Caco-2 (cell line): ENCODE measurements at regions not wholly inside any gene's neighbourhood (a gene's known extent, or its start where the extent isn't known, plus 50 kb on each side); places are given as distances from the start of the nearest gene placed in this dataset.

Experiments used
- BruUV-seq: library from RNA; stranded (reverse); fragments of 400-500 nt; replicated peaks from 2 replicates; lab custom pipeline; 2021; lab: Mats Ljungman, UMichigan
- CTCF ChIA-PET: fragments of 300-600 bp; sonication (Branson Sonifier 250); formaldehyde crosslinking; loops from one replicate; lab custom pipeline; 2022; ENCODE audit warnings: antibody characterized with exemption; lab: Charles Lee
- POLR2A ChIA-PET: fragments of 300-600 bp; sonication (Branson Sonifier 250); formaldehyde crosslinking; loops from one replicate; lab custom pipeline; 2022; ENCODE audit warnings: antibody characterized with exemption; lab: Charles Lee
- DNase-seq, 2 experiments: peaks; one replicate each; pipeline versions ENCODE4 v3.0.0 to v3.0.0-alpha.2; 2020 to 2022
- H3K27me3 ChIP-seq: replicated peaks from 2 replicates; pipeline ENCODE4 v1.6.0; 2011; ENCODE audit warnings: low read length; ENCODE audit not compliant: control insufficient read depth, insufficient read depth
- H3K36me3 ChIP-seq: 2 replicates; pipeline ENCODE4 v1.5.1; 2011; ENCODE audit warnings: low read length; ENCODE audit not compliant: control insufficient read depth, insufficient read depth
- H3K4me1 ChIP-seq: fragments of 250-450 bp; sonication (Bioruptor Pico); 2 replicates; pipeline ENCODE4 v1.5.1; 2020; ENCODE audit warnings: mild to moderate bottlenecking
- H3K4me3 ChIP-seq: 2 replicates; pipeline ENCODE4 v1.5.1; 2011; ENCODE audit warnings: low read depth, mild to moderate bottlenecking, control low read depth, low read length
- H3K9me3 ChIP-seq: fragments of 250-450 bp; sonication (Bioruptor Pico); 2 replicates; pipeline ENCODE4 v1.5.1; 2020; ENCODE audit warnings: mild to moderate bottlenecking, moderate library complexity
- H3K27ac Mint-ChIP-seq: one replicate; pipeline ENCODE4 v1.8.0; 2022; ENCODE audit warnings: mixed read lengths; ENCODE audit not compliant: unreplicated experiment
- H3K27me3 Mint-ChIP-seq: one replicate; pipeline ENCODE4 v1.8.0; 2022; ENCODE audit warnings: mixed read lengths; ENCODE audit not compliant: insufficient read depth, unreplicated experiment
- H3K36me3 Mint-ChIP-seq: one replicate; pipeline ENCODE4 v1.8.0; 2022; ENCODE audit warnings: mild to moderate bottlenecking, mixed read lengths; ENCODE audit not compliant: insufficient read depth, unreplicated experiment
- H3K4me1 Mint-ChIP-seq: one replicate; pipeline ENCODE4 v1.8.0; 2022; ENCODE audit warnings: low read depth, mixed read lengths; ENCODE audit not compliant: unreplicated experiment
- H3K4me3 Mint-ChIP-seq: one replicate; pipeline ENCODE4 v1.8.0; 2022; ENCODE audit warnings: mild to moderate bottlenecking, moderate library complexity, mixed read lengths; ENCODE audit not compliant: unreplicated experiment
- H3K9me3 Mint-ChIP-seq: one replicate; pipeline ENCODE4 v1.8.0; 2022; ENCODE audit warnings: mixed read lengths; ENCODE audit not compliant: unreplicated experiment
- intact Hi-C: fragments of 100-400 bp; cut with micrococcal nuclease; formaldehyde crosslinking; loops from one replicate; pipeline ENCODE4 v1.10.0; 2022; ENCODE audit not compliant: unreplicated experiment
- TF ChIP-seq, protein P1 (sequence below), 2 experiments: fragments of 200-600 bp in 1 of 2; IDR thresholded peaks; 1 replicate in 1 of 2; 2 replicates in 1 of 2; pipeline versions ENCODE4 v1.5.1 to v1.8.0; 2011 to 2022; ENCODE audit warnings: antibody characterized with exemption in 1 of 2, control low read depth in 1 of 2, inconsistent platforms in 1 of 2, low read depth in 1 of 2, low read length in 1 of 2, mild to moderate bottlenecking in 1 of 2, moderate library complexity in 1 of 2; ENCODE audit not compliant: insufficient read depth in 1 of 2, severe bottlenecking in 1 of 2, unreplicated experiment in 1 of 2

- Mint-ChIP-seq H3K9me3 (peaks cover 33% of the 10 kb centered on the region), H3K27ac (no peak overlapping the region), H3K4me3 (no peak overlapping the region), H3K36me3 (peaks cover 5% of the 10 kb centered on the region), H3K4me1 (peaks cover 19% of the 10 kb centered on the region), H3K27me3 (no peaks in the 10 kb centered on the region)
- Histone ChIP-seq H3K9me3 (0 out of 2 replicates have a peak, but pooled peaks cover 9% of the 10 kb centered on the region), H3K27me3 (no peaks in the 10 kb centered on the region), H3K36me3 (no peaks in the 10 kb centered on the region), H3K4me1 (peaks cover 18% of the 10 kb centered on the region), H3K4me3 (no peak overlapping the region)
- ChIA-PET POLR2A (no interaction called here), CTCF (no interaction called here)
- TF ChIP-seq, protein P1, sequence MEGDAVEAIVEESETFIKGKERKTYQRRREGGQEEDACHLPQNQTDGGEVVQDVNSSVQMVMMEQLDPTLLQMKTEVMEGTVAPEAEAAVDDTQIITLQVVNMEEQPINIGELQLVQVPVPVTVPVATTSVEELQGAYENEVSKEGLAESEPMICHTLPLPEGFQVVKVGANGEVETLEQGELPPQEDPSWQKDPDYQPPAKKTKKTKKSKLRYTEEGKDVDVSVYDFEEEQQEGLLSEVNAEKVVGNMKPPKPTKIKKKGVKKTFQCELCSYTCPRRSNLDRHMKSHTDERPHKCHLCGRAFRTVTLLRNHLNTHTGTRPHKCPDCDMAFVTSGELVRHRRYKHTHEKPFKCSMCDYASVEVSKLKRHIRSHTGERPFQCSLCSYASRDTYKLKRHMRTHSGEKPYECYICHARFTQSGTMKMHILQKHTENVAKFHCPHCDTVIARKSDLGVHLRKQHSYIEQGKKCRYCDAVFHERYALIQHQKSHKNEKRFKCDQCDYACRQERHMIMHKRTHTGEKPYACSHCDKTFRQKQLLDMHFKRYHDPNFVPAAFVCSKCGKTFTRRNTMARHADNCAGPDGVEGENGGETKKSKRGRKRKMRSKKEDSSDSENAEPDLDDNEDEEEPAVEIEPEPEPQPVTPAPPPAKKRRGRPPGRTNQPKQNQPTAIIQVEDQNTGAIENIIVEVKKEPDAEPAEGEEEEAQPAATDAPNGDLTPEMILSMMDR (IDR thresholded peaks at IDR 0.05; ENCODE audit: insufficient read depth in 1 of 2, low read depth in 1 of 2, low read length in 1 of 2, severe bottlenecking in 1 of 2, unreplicated experiment in 1 of 2), result no peak
- no TSS peak for BruUV-seq
- DNase-seq, result no peak
- intact Hi-C loops, result loop anchor here (2.0 kb wide), 1 partner anchor 56 kb away; no protein-coding TSS in a partner anchor
These were observed 353.9 kb downstream of the NDFIP2 start for GRCh38 chr13:79834876-79835275.

- H3K27ac Mint-ChIP-seq, result no peak overlapping the region
- POLR2A ChIA-PET, result no interaction called here
- CTCF ChIA-PET, result no interaction called here
These were observed 353.0 kb downstream of the NDFIP2 start for GRCh38 chr13:79833991-79834390.

DNA sequence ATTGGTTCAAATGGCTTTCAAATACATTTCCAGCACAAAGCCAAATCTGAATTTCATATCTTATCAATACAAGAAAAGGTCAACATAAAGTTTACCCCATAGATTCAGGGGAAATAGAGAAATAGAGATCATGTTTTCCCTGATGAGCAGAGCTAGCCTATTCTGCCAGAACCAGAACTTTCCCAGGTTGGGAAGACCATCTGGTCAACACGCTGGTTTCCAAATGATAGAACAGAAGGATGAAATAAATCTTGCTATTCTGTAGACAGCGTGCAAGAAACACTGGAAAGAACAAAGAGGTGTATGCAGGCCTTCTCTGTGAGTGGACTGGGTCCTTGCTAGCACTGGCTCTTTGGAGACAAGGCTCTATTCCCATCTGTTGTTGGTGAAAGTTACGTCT is 350.6 kb downstream of the NDFIP2 start:
- Mint-ChIP-seq H3K36me3 (no peaks in the 10 kb centered on the region), H3K9me3 (peaks cover 1% of the 10 kb centered on the region), H3K27me3 (no peaks in the 10 kb centered on the region), H3K27ac (no peak overlapping the region), H3K4me1 (peaks cover 1% of the 10 kb centered on the region), H3K4me3 (no peak overlapping the region)
- Histone ChIP-seq H3K27me3 (no peaks in the 10 kb centered on the region), H3K36me3 (no peaks in the 10 kb centered on the region), H3K4me3 (no peak overlapping the region), H3K4me1 (no peaks in the 10 kb centered on the region; the same call in 1 of the 2 replicates), H3K9me3 (no peaks in the 10 kb centered on the region)
- ChIA-PET CTCF (no interaction called here), POLR2A (no interaction called here)
- intact Hi-C loops, result no loop called here
- TF ChIP-seq, protein P1 (IDR thresholded peaks at IDR 0.05; ENCODE audit: insufficient read depth in 1 of 2, low read depth in 1 of 2, low read length in 1 of 2, severe bottlenecking in 1 of 2, unreplicated experiment in 1 of 2), result no peak
- no TSS peak for BruUV-seq
- no peak for DNase-seq

More at GRCh38 chr13:79833991-79834390, 353.0 kb downstream of the NDFIP2 start:
- H3K36me3 Mint-ChIP-seq, result peaks cover 5% of the 10 kb centered on the region
- no peaks in the 10 kb centered on the region for H3K27me3 Mint-ChIP-seq
- no peak for DNase-seq
- Histone ChIP-seq H3K27me3 (no peaks in the 10 kb centered on the region), H3K4me1 (peaks cover 18% of the 10 kb centered on the region), H3K4me3 (no peak overlapping the region), H3K36me3 (no peaks in the 10 kb centered on the region), H3K9me3 (0 out of 2 replicates have a peak, but pooled peaks cover 4% of the 10 kb centered on the region)
- intact Hi-C loops, result loop anchor here (2.0 kb wide), 1 partner anchor 55 kb away; no protein-coding TSS in a partner anchor
- BruUV-seq, result no TSS peak
- H3K4me1 Mint-ChIP-seq, result peaks cover 19% of the 10 kb centered on the region
- peaks cover 25% of the 10 kb centered on the region for H3K9me3 Mint-ChIP-seq
- no peak overlapping the region for H3K4me3 Mint-ChIP-seq
- TF ChIP-seq, protein P1 (IDR thresholded peaks at IDR 0.05; ENCODE audit: insufficient read depth in 1 of 2, low read depth in 1 of 2, low read length in 1 of 2, severe bottlenecking in 1 of 2, unreplicated experiment in 1 of 2), result no peak
